Sigmoid colon (tissue), 4 donors: ENCODE measurements at regions not wholly inside any gene's neighbourhood (a gene's known extent, or its start where the extent isn't known, plus 50 kb on each side); places are given as distances from the start of the nearest gene placed in this dataset.

Experiments
- EP300 ChIP-seq, 4 donors: sonication (generic); formaldehyde crosslinking; IDR thresholded peaks; one replicate each; pipeline ENCODE4 v1.6.1; 2017; ENCODE audit warnings: antibody characterized with exemption in 4 of 4
- POLR2A ChIP-seq, 2 donors: fragments of 450-650 bp; IDR thresholded peaks; one replicate each; pipeline ENCODE4 v1.6.1; 2016; ENCODE audit warnings: antibody characterized with exemption in 2 of 2, mild to moderate bottlenecking in 2 of 2, moderate library complexity in 2 of 2
- POLR2AphosphoS5 ChIP-seq, 4 donors: sonication (generic); formaldehyde crosslinking; IDR thresholded peaks; one replicate each; pipeline ENCODE4 v1.6.1; 2017; ENCODE audit warnings: antibody characterized with exemption in 4 of 4
- TF ChIP-seq, protein P1 (sequence below), 4 experiments: fragments of 450-650 bp in 3 of 4; fragments of 200-600 bp in 1 of 4; IDR thresholded peaks; one replicate each; pipeline ENCODE4 v1.5.1; 2016 to 2019; ENCODE audit warnings: antibody characterized with exemption in 4 of 4, mild to moderate bottlenecking in 3 of 4, moderate library complexity in 2 of 4

DNA sequence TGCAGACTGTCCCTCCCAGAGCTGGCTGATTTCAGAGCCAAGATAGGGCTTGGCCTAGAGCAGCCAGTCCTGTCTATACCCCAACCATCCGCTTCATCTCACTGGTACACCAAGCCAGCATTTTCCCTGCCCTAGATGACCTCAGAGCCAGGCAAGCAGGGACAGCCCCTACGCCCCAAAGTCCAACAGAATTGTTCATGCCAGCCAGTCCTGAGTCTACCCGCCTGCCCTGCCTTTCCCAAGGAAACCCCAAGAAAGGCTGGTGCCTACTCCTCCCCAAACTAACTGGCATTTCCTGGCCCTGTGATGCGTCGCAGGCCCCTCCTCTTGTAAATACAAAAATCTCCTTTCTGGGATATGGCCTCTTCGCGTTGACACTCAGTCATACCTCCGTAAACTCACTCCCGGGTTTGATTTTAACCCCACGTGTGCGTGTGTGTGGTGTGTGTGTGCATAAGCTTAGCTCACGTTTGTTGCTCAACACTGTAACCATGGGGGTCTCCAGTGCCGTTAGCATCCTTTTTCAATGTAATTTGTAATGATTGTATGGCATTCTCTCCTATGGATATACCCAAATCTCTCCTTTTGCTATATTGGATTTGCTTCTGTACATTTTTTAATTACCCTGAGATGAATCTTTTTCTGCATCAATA lies 75.3 kb downstream of the SIK1 start:
- TF ChIP-seq, protein P1, sequence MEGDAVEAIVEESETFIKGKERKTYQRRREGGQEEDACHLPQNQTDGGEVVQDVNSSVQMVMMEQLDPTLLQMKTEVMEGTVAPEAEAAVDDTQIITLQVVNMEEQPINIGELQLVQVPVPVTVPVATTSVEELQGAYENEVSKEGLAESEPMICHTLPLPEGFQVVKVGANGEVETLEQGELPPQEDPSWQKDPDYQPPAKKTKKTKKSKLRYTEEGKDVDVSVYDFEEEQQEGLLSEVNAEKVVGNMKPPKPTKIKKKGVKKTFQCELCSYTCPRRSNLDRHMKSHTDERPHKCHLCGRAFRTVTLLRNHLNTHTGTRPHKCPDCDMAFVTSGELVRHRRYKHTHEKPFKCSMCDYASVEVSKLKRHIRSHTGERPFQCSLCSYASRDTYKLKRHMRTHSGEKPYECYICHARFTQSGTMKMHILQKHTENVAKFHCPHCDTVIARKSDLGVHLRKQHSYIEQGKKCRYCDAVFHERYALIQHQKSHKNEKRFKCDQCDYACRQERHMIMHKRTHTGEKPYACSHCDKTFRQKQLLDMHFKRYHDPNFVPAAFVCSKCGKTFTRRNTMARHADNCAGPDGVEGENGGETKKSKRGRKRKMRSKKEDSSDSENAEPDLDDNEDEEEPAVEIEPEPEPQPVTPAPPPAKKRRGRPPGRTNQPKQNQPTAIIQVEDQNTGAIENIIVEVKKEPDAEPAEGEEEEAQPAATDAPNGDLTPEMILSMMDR (IDR thresholded peaks at IDR 0.05), result no peak
- TF ChIP-seq POLR2A (IDR thresholded peaks at IDR 0.05) (no peak), POLR2AphosphoS5 (IDR thresholded peaks at IDR 0.05) (no peak), EP300 (IDR thresholded peaks at IDR 0.05) (no peak)
